ENCODE measurements at regions not wholly inside any gene's neighbourhood (a gene's known extent, or its start where the extent isn't known, plus 50 kb on each side); places are given as distances from the start of the nearest gene placed in this dataset.

DNA sequence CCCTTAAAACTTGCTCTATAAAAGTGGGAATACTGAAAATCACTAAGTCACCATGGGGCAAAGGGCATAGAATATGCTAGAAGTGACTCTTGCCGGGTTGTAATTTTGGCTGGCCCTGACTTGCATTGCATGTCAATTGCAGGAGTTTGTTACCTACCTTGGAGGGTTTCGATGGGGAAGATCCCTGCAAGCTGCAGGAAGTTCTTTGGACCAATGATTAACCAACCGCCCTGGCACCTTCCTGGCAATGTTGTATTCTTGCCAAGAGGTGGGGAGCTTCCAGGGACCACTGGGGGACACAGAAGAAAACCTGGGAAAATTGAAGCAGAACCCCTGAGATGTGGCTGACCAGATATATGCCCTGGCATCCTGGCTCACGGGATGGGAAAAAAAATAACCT, 235.8 kb downstream of the B3GLCT start:
- TF ChIP-seq, protein P1, sequence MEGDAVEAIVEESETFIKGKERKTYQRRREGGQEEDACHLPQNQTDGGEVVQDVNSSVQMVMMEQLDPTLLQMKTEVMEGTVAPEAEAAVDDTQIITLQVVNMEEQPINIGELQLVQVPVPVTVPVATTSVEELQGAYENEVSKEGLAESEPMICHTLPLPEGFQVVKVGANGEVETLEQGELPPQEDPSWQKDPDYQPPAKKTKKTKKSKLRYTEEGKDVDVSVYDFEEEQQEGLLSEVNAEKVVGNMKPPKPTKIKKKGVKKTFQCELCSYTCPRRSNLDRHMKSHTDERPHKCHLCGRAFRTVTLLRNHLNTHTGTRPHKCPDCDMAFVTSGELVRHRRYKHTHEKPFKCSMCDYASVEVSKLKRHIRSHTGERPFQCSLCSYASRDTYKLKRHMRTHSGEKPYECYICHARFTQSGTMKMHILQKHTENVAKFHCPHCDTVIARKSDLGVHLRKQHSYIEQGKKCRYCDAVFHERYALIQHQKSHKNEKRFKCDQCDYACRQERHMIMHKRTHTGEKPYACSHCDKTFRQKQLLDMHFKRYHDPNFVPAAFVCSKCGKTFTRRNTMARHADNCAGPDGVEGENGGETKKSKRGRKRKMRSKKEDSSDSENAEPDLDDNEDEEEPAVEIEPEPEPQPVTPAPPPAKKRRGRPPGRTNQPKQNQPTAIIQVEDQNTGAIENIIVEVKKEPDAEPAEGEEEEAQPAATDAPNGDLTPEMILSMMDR (IDR thresholded peaks at IDR 0.05), result no peak
- no peak for TF ChIP-seq POLR2A (IDR thresholded peaks at IDR 0.05)

Data from esophagus squamous epithelium (tissue), 4 donors.